PC-9 (cell line): ENCODE measurements at regions not wholly inside any gene's neighbourhood (a gene's known extent, or its start where the extent isn't known, plus 50 kb on each side); places are given as distances from the start of the nearest gene placed in this dataset.

ENCODE experiments used
- CTCF ChIP-seq: fragments of 200-600 bp; sonication (generic); conservative IDR thresholded peaks from 2 replicates; pipeline ENCODE4 v1.6.1; 2017; ENCODE audit warnings: mixed run types, antibody characterized with exemption, mild to moderate bottlenecking, moderate library complexity
- EZH2 ChIP-seq: fragments of 200-600 bp; sonication (generic); IDR thresholded peaks from 2 replicates; pipeline ENCODE4 v1.8.0; 2017; ENCODE audit warnings: antibody characterized with exemption, low read depth

- no peak for TF ChIP-seq CTCF
- no peak for TF ChIP-seq EZH2
Observed at GRCh38 chr9:23538461-23539003, 287.5 kb downstream of the ELAVL2 start.
